ENCODE measurements at regions not wholly inside any gene's neighbourhood (a gene's known extent, or its start where the extent isn't known, plus 50 kb on each side); places are given as distances from the start of the nearest gene placed in this dataset.

DNA sequence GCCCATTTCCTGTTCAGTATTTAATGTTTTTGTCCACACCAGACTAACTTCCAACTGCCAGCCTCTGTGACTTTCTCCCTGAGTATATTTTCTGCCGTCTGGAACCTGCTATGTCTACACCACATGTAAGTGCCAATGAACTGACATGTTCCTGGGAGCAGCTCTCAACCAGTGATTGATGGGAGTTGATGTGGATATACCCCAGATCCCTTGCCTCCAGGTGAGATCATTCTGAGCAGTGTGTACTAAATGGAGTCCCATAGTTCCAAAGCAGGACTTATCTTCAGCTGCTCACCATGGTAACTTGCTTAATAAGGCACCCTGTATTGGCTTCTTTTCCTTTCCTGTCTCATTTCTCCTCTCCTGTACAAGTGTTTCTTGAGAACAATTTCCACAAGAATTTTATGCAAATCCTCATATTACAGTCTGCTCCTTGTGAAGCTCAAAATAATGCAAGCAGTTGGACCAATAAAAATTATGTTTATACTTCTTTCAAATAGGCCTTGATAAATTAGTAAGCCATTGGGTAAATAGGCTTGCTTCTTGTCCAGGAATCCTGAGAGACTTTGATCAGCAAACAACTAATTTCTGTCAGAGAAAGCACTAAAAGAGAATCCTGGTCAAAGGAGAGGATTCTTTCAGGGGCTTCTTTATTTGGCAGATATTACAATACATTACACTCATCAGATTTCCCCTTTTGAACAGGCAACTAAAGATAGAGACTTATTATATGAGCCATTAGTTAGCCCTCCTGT lies 911.7 kb upstream of the NDST4 start:
- Mint-ChIP-seq H3K36me3 (ENCODE audit: low read depth) (no peaks in the 10 kb centered on the region), H3K4me1 (peaks cover 4% of the 10 kb centered on the region), H3K9me3 (no peaks in the 10 kb centered on the region), H3K4me3 (no peak overlapping the region), H3K27ac (ENCODE audit: unreplicated experiment) (no peak overlapping the region), H3K27me3 (ENCODE audit: low read depth) (no peaks in the 10 kb centered on the region)
- TF ChIP-seq, protein P1, sequence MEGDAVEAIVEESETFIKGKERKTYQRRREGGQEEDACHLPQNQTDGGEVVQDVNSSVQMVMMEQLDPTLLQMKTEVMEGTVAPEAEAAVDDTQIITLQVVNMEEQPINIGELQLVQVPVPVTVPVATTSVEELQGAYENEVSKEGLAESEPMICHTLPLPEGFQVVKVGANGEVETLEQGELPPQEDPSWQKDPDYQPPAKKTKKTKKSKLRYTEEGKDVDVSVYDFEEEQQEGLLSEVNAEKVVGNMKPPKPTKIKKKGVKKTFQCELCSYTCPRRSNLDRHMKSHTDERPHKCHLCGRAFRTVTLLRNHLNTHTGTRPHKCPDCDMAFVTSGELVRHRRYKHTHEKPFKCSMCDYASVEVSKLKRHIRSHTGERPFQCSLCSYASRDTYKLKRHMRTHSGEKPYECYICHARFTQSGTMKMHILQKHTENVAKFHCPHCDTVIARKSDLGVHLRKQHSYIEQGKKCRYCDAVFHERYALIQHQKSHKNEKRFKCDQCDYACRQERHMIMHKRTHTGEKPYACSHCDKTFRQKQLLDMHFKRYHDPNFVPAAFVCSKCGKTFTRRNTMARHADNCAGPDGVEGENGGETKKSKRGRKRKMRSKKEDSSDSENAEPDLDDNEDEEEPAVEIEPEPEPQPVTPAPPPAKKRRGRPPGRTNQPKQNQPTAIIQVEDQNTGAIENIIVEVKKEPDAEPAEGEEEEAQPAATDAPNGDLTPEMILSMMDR (conservative IDR thresholded peaks at IDR 0.05) = no peak
- no peak for DNase-seq (ENCODE audit: low read depth, low spot score)

DNA sequence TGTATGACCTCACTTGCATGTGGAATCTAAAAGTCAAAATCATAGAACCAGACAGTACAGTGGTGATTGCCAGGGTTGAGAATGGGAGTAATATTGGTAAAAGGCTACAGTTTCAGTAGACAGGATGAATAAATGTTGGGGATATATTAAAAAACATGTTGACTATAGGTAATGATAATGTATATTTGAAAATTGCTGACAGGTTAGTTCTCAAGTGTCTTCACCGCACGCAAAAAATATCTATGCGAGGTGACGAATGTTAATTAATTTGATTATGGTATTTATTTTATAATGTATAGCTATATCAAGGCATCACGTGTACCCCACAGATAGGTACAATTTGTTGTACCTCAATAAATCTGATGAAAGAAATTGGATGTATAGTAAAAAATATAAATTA lies 909.6 kb upstream of the NDST4 start:
- Mint-ChIP-seq H3K27ac (ENCODE audit: unreplicated experiment) (no peak overlapping the region), H3K36me3 (ENCODE audit: low read depth) (no peaks in the 10 kb centered on the region), H3K4me3 (no peak overlapping the region), H3K9me3 (peaks cover 5% of the 10 kb centered on the region), H3K27me3 (ENCODE audit: low read depth) (no peaks in the 10 kb centered on the region), H3K4me1 (peaks cover 4% of the 10 kb centered on the region)
- TF ChIP-seq, protein P1 (conservative IDR thresholded peaks at IDR 0.05) = no peak
- no peak for DNase-seq (ENCODE audit: low read depth, low spot score)

DNA sequence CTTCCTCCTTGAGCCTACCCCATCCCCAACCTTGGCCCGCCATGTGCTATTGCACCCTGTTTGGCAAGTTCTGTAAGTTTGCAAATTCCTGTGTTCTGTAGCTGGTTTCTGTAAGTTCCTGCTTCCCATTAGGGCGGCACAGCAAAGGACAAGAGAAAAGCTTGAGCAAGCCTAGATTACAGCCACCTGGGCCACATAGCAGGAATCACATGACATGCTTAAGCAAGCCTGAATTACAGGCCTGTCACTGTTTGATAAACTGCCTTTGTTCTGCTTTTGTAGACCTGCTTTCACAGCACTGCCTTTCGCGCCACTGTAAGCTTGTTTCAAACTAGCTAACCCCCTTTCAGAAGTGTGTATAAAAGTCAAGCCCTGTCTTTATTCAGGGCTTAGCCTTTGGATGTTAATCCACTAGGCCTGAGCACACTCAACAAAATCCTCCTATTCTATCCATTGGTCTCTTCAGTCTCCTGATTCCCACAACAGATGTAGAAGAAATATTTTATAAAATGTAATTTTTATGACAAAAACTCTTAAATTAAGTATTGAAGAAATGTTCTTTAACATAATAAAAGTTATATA lies 906.8 kb upstream of the NDST4 start:
- no peaks in the 10 kb centered on the region for H3K27me3 Mint-ChIP-seq (ENCODE audit: low read depth)
- no peak overlapping the region for H3K4me3 Mint-ChIP-seq
- H3K9me3 Mint-ChIP-seq = peaks cover 16% of the 10 kb centered on the region

DNA sequence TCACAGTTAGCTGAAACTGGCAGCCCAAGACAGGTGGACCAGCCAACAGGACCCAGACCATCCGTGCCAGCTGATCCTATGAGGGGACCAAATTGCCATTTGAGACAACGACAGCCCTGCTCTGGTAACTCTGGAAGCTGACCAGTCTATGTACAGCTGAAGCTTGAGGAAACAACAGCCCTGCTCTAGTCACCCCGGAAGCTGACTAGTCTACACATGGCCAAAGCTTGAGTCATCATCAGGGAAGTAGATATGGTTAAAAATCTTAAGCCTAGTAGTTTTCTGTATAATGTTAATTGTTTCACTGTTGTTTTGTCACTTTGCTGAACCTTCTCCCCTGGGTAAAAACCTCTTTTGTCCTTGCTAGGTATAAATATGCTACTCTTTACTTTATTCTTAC lies 905.4 kb upstream of the NDST4 start:
- H3K27me3 Mint-ChIP-seq (ENCODE audit: low read depth) = no peaks in the 10 kb centered on the region
- no peak overlapping the region for H3K4me3 Mint-ChIP-seq
- peaks cover 14% of the 10 kb centered on the region for H3K36me3 Mint-ChIP-seq (ENCODE audit: low read depth)
- TF ChIP-seq, protein P1 (conservative IDR thresholded peaks at IDR 0.05) = no peak
- DNase-seq (ENCODE audit: low read depth, low spot score) = no peak
- no peak overlapping the region for H3K27ac Mint-ChIP-seq (ENCODE audit: unreplicated experiment)
- peaks cover 20% of the 10 kb centered on the region for H3K9me3 Mint-ChIP-seq
- no peaks in the 10 kb centered on the region for H3K4me1 Mint-ChIP-seq

More for the DNA sequence above, 906.8 kb upstream of the NDST4 start:
- H3K36me3 Mint-ChIP-seq (ENCODE audit: low read depth) = peaks cover 10% of the 10 kb centered on the region
- H3K27ac Mint-ChIP-seq (ENCODE audit: unreplicated experiment) = no peak overlapping the region
- no peaks in the 10 kb centered on the region for H3K4me1 Mint-ChIP-seq
- TF ChIP-seq, protein P1 (conservative IDR thresholded peaks at IDR 0.05) = no peak
- DNase-seq (ENCODE audit: low read depth, low spot score) = no peak

DNA sequence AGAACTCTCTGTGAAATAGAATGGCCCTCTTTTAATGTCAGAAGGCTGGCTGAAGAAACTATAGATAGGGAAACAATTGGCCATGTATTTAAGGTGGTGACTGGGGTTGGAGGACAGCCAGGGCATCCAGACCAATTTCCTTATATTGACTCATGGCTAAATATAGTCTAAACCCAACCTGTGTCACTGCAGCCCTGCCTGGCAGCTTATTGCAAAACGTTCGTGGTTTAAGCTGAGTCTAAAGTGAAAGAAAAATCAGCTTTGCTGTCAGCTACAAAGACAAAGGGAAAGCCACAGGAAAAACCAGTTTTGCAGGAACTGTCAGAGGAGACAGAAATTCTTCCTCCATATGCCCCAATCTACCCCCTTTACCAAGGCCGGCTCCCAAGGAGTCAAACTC lies 902.8 kb upstream of the NDST4 start:
- peaks cover 19% of the 10 kb centered on the region for H3K36me3 Mint-ChIP-seq (ENCODE audit: low read depth)
- H3K4me3 Mint-ChIP-seq = no peak overlapping the region
- no peak overlapping the region for H3K27ac Mint-ChIP-seq (ENCODE audit: unreplicated experiment)
- peaks cover 23% of the 10 kb centered on the region for H3K9me3 Mint-ChIP-seq
- DNase-seq (ENCODE audit: low read depth, low spot score) = no peak
- H3K27me3 Mint-ChIP-seq (ENCODE audit: low read depth) = no peaks in the 10 kb centered on the region
- H3K4me1 Mint-ChIP-seq = peaks cover 2% of the 10 kb centered on the region
- TF ChIP-seq, protein P1 (conservative IDR thresholded peaks at IDR 0.05) = no peak
